GM12878 (cell line): ENCODE measurements at regions not wholly inside any gene's neighbourhood (a gene's known extent, or its start where the extent isn't known, plus 50 kb on each side); places are given as distances from the start of the nearest gene placed in this dataset.

Experiments
- ATAC-seq: fragments of 200-7000 bp; cut with Tn5 transposase; 3 replicates; pipeline ENCODE4 v1.9.1; 2020; ENCODE audit warnings: mild to moderate bottlenecking, moderate library complexity
- BruUV-seq: library from RNA; stranded (reverse); fragments of 400-500 nt; replicated peaks from 2 replicates; lab custom pipeline; 2021; lab: Mats Ljungman, UMichigan
- CTCF ChIA-PET: fragments of 300-600 bp; sonication (Branson Sonifier 250); formaldehyde crosslinking; extraction: SDS; loops from one replicate; lab custom pipeline; 2021; ENCODE audit warnings: inconsistent platforms; lab: Yijun Ruan, JAX
- POLR2A ChIA-PET: fragments of 350-600 bp; formaldehyde crosslinking; extraction: SDS; loops from one replicate; lab custom pipeline; 2021; ENCODE audit warnings: inconsistent platforms; lab: Charles Lee
- RAD21 ChIA-PET: fragments of 300-600 bp; sonication (Branson Sonifier 250); formaldehyde crosslinking; loops from one replicate; lab custom pipeline; 2023; ENCODE audit warnings: antibody characterized with exemption; ENCODE audit not compliant: unreplicated experiment; lab: Charles Lee
- SMC1A ChIA-PET: fragments of 300-600 bp; sonication (Branson Sonifier 250); formaldehyde crosslinking; loops from one replicate; lab custom pipeline; 2023; ENCODE audit not compliant: unreplicated experiment, uncharacterized antibody; lab: Charles Lee
- DNase-seq: peaks from one replicate; pipeline ENCODE4 v3.0.0-alpha.2; 2011; ENCODE audit warnings: low read depth, low spot score
- FAIRE-seq: peaks from 3 replicates; lab custom pipeline; 2011; peaks lifted over from hg19 to GRCh38; lab: Jason Lieb, UNC
- H2AFZ ChIP-seq: 2 replicates; pipeline ENCODE4 v1.6.0; 2011; ENCODE audit warnings: low read depth, low read length, control low read depth; ENCODE audit not compliant: control insufficient read depth
- H3K27ac ChIP-seq: 2 replicates; pipeline ENCODE4 v1.5.1; 2011; ENCODE audit warnings: control low read depth; ENCODE audit not compliant: control insufficient read depth, insufficient read depth
- H3K27me3 ChIP-seq, 2 experiments: replicated peaks in 1 of 2; 2 replicates each; pipeline versions ENCODE4 v1.6.0 to v1.6.1; 2011; ENCODE audit warnings: low read length in 1 of 2; ENCODE audit not compliant: control insufficient read depth in 2 of 2, insufficient read depth in 2 of 2
- H3K36me3 ChIP-seq, 2 experiments: 2 replicates each; pipeline ENCODE4 v1.5.1; 2011; ENCODE audit warnings: low read length in 1 of 2; ENCODE audit not compliant: control insufficient read depth in 2 of 2, insufficient read depth in 2 of 2
- H3K4me1 ChIP-seq: 2 replicates; pipeline ENCODE4 v1.6.1; 2011; ENCODE audit warnings: mild to moderate bottlenecking, low read length, moderate library complexity, mixed read lengths; ENCODE audit not compliant: control insufficient read depth, insufficient read depth
- H3K4me2 ChIP-seq: 2 replicates; pipeline ENCODE4 v1.6.0; 2011; ENCODE audit warnings: control low read depth; ENCODE audit not compliant: control insufficient read depth, insufficient read depth
- H3K4me3 ChIP-seq: fragments of 200-600 bp; sonication (generic); 2 replicates; pipeline ENCODE4 v1.5.1; 2016
- H3K79me2 ChIP-seq: 2 replicates; pipeline ENCODE4 v1.6.0; 2011; ENCODE audit warnings: low read length; ENCODE audit not compliant: control insufficient read depth, insufficient read depth
- H3K9ac ChIP-seq: 2 replicates; pipeline ENCODE4 v1.8.0; 2011; ENCODE audit warnings: low read length, control low read depth, mixed read lengths; ENCODE audit not compliant: control insufficient read depth, insufficient read depth
- H3K9me3 ChIP-seq: replicated peaks from 3 replicates; pipeline ENCODE4 v1.5.1; 2011; ENCODE audit warnings: mild to moderate bottlenecking, low read length; ENCODE audit not compliant: control insufficient read depth, insufficient read depth
- H4K20me1 ChIP-seq: 2 replicates; pipeline ENCODE4 v1.6.0; 2011; ENCODE audit not compliant: control insufficient read depth, insufficient read depth
- BHLHE40 ChIP-seq, 2 experiments: fragments of 450-650 bp in 1 of 2; IDR thresholded peaks; 2 replicates each; pipeline ENCODE4 v1.6.1; 2011 to 2017; ENCODE audit warnings: low read depth in 2 of 2, borderline replicate concordance in 1 of 2, improper control_type of control experiment in 1 of 2, low read length in 1 of 2, mild to moderate bottlenecking in 1 of 2
- CUX1 ChIP-seq: IDR thresholded peaks from 2 replicates; pipeline ENCODE4 v1.6.1; 2012; ENCODE audit warnings: improper control_type of control experiment, low read depth, low read length; ENCODE audit not compliant: insufficient replicate concordance
- FOXK2 ChIP-seq: fragments of 450-650 bp; IDR thresholded peaks from 2 replicates; pipeline ENCODE4 v1.6.1; 2017; ENCODE audit warnings: mild to moderate bottlenecking, moderate library complexity
- KDM1A ChIP-seq: fragments of 200-600 bp; sonication (generic); IDR thresholded peaks from 2 replicates; pipeline ENCODE4 v1.6.1; 2016; ENCODE audit warnings: borderline replicate concordance
- RAD51 ChIP-seq: fragments of 450-650 bp; IDR thresholded peaks from 2 replicates; pipeline ENCODE4 v1.6.1; 2016; ENCODE audit warnings: moderate library complexity, mild to moderate bottlenecking, inconsistent platforms
- SKIL ChIP-seq: fragments of 450-650 bp; IDR thresholded peaks from 2 replicates; pipeline ENCODE4 v1.6.1; 2017; ENCODE audit warnings: mild to moderate bottlenecking, low read depth, inconsistent platforms; ENCODE audit not compliant: poor library complexity, severe bottlenecking
- SP1 ChIP-seq: IDR thresholded peaks from one replicate; pipeline ENCODE4 v1.6.1; 2011; ENCODE audit warnings: low read depth, low read length
- SPI1 ChIP-seq: IDR thresholded peaks from 2 replicates; pipeline ENCODE4 v1.6.1; 2011; ENCODE audit warnings: low read depth, mild to moderate bottlenecking, low read length, moderate library complexity, borderline replicate concordance; ENCODE audit not compliant: insufficient read depth
- STAT1 ChIP-seq: fragments of 450-650 bp; conservative IDR thresholded peaks from 2 replicates; pipeline ENCODE4 v1.6.1; 2014; ENCODE audit warnings: antibody characterized with exemption, mild to moderate bottlenecking
- YBX1 ChIP-seq: fragments of 450-650 bp; IDR thresholded peaks from 2 replicates; pipeline ENCODE4 v1.6.1; 2016; ENCODE audit warnings: antibody characterized with exemption
- WGBS: methylation state at CpG from one replicate; pipeline ENCODE4 v1.1.6; 2016; ENCODE audit warnings: low lambda C conversion rate; ENCODE audit not compliant: insufficient replicate concordance, insufficient coverage; ENCODE audit errors: missing lambda C conversion rate; 5-methylcytosine and 5-hydroxymethylcytosine counted together
- in situ Hi-C: fragments of 300-500 bp; cut with MboI; formaldehyde crosslinking; loops from 9 replicates; pipeline ENCODE4 v1.14.3; 2018; ENCODE audit warnings: mixed read lengths
- intact Hi-C: fragments of 100-400 bp; cut with micrococcal nuclease; formaldehyde crosslinking; loops from one replicate; pipeline ENCODE4 v1.14.2; 2022; ENCODE audit not compliant: unreplicated experiment

GRCh38 chr15:27608248-27608647, 490.9 kb downstream of the OCA2 start:
- no TSS peak for BruUV-seq
- POLR2A ChIA-PET = no interaction called here
- TF ChIP-seq SPI1 (no peak), BHLHE40 (IDR thresholded peaks at IDR 0.05; ENCODE audit: borderline replicate concordance in 1 of 2, low read depth in 2 of 2, low read length in 1 of 2) (no peak)
- TF ChIP-seq, all 136 proteins: peak for 0
- intact Hi-C loops = no loop called here
- ATAC-seq = no peak
- Histone ChIP-seq H3K36me3 (no peaks in the 10 kb centered on the region), H2AFZ (no peak overlapping the region), H3K4me3 (no peak overlapping the region), H3K27ac (no peak overlapping the region), H3K4me2 (no peak overlapping the region), H3K9me3 (no peaks in the 10 kb centered on the region; the same call in 2 of the 3 replicates), H3K4me1 (no peaks in the 10 kb centered on the region), H3K27me3 (no peaks in the 10 kb centered on the region), H3K9ac (no peak overlapping the region), H4K20me1 (no peaks in the 10 kb centered on the region), H3K79me2 (no peaks in the 10 kb centered on the region)
- in situ Hi-C loops = no loop called here
- ChIA-PET SMC1A (no interaction called here), RAD21 (no interaction called here), CTCF (no interaction called here)
- no peak for FAIRE-seq
- no peak for DNase-seq
- WGBS = 0% methylated on average over 3 of the region's 3 CpGs

GRCh38 chr15:27601239-27601960, 497.7 kb downstream of the OCA2 start:
- H3K27me3 ChIP-seq = no peaks in the 10 kb centered on the region
- ChIA-PET RAD21 (no interaction called here), CTCF (no interaction called here), SMC1A (no interaction called here), POLR2A (no interaction called here)
- H3K9ac ChIP-seq = no peak overlapping the region
- WGBS = 23% methylated on average over 12 of the region's 12 CpGs
- no peaks in the 10 kb centered on the region for H4K20me1 ChIP-seq
- FAIRE-seq (no peak), ATAC-seq (no peak), DNase-seq (no peak)
- H3K9me3 ChIP-seq = no peaks in the 10 kb centered on the region; the same call in 2 of the 3 replicates
- no peaks in the 10 kb centered on the region for H3K79me2 ChIP-seq
- H3K4me3 ChIP-seq = no peak overlapping the region
- no peak overlapping the region for H3K4me2 ChIP-seq
- no peaks in the 10 kb centered on the region for H3K4me1 ChIP-seq
- H2AFZ ChIP-seq = no peak overlapping the region
- no peaks in the 10 kb centered on the region for H3K36me3 ChIP-seq
- in situ Hi-C loops = no loop called here
- intact Hi-C loops = no loop called here
- no peak overlapping the region for H3K27ac ChIP-seq
- no TSS peak for BruUV-seq
- no peak for TF ChIP-seq SKIL
- no peak for TF ChIP-seq YBX1
- no peak for TF ChIP-seq RAD51
- TF ChIP-seq CUX1 = no peak
- TF ChIP-seq KDM1A = no peak
- no peak for TF ChIP-seq STAT1
- TF ChIP-seq SP1 = no peak
- TF ChIP-seq FOXK2 = no peak
